B cell (primary cell): ENCODE measurements at regions not wholly inside any gene's neighbourhood (a gene's known extent, or its start where the extent isn't known, plus 50 kb on each side); places are given as distances from the start of the nearest gene placed in this dataset.

Experiments
- ATAC-seq: fragments of 200-7000 bp; cut with Tn5 transposase; one replicate; pipeline ENCODE4 v1.10.0; 2021; ENCODE audit warnings: low read depth, mild to moderate bottlenecking, moderate number of reproducible peaks, moderate library complexity
- CTCF ChIA-PET: fragments of 350-600 bp; sonication (Branson Sonifier 250); formaldehyde crosslinking; loops from one replicate; lab custom pipeline; 2021; ENCODE audit warnings: antibody characterized with exemption, inconsistent platforms; lab: Charles Lee
- POLR2A ChIA-PET: fragments of 350-600 bp; sonication (Branson Sonifier 250); formaldehyde crosslinking; loops from one replicate; lab custom pipeline; 2021; ENCODE audit warnings: antibody characterized with exemption; lab: Charles Lee
- DNase-seq: peaks from one replicate; pipeline ENCODE4 v3.0.0; 2013
- H2AFZ ChIP-seq: 2 replicates; pipeline ENCODE4 v1.6.1; 2012; ENCODE audit warnings: mild to moderate bottlenecking, low read depth, low read length; ENCODE audit not compliant: insufficient read depth, poor library complexity, severe bottlenecking
- H3K27ac ChIP-seq, 2 donors: 1 replicate in 1 of 2; 2 replicates in 1 of 2; pipeline ENCODE4 v1.5.1; 2012 to 2013; ENCODE audit warnings: low read length in 2 of 2, mild to moderate bottlenecking in 2 of 2, moderate library complexity in 1 of 2
- H3K27me3 ChIP-seq, 4 experiments: fragments of 200-600 bp in 1 of 4; sonication (generic) in 1 of 4; replicated peaks in 1 of 4; 1 replicate in 2 of 4; 2 replicates in 2 of 4; pipeline versions ENCODE4 v1.6.1 to v1.7.0; 2013 to 2016; ENCODE audit warnings: low read length in 3 of 4, mild to moderate bottlenecking in 2 of 4, mixed read lengths in 1 of 4, moderate library complexity in 1 of 4; ENCODE audit not compliant: insufficient read depth in 4 of 4, control insufficient read depth in 3 of 4; ENCODE audit errors: control extremely low read depth in 1 of 4
- H3K36me3 ChIP-seq, 2 experiments: replicated peaks in 1 of 2; 1 replicate in 1 of 2; 2 replicates in 1 of 2; pipeline versions ENCODE4 v1.6.1 to v1.7.1; 2013; ENCODE audit warnings: low read length in 1 of 2; ENCODE audit not compliant: insufficient read depth in 2 of 2, control insufficient read depth in 1 of 2; ENCODE audit errors: control extremely low read depth in 1 of 2, extremely low read depth in 1 of 2
- H3K4me1 ChIP-seq, 2 donors: fragments of 200-600 bp in 1 of 2; sonication (generic) in 1 of 2; 1 replicate in 1 of 2; 2 replicates in 1 of 2; pipeline versions ENCODE4 v1.5.1 to v1.6.1; 2013 to 2017; ENCODE audit warnings: low read length in 2 of 2; ENCODE audit not compliant: control insufficient read depth in 2 of 2, insufficient read depth in 2 of 2
- H3K4me2 ChIP-seq: replicated peaks from 2 replicates; pipeline ENCODE3; 2012; ENCODE audit warnings: mild to moderate bottlenecking, low read depth, low read length; ENCODE audit not compliant: poor library complexity, severe bottlenecking
- H3K4me3 ChIP-seq, 5 experiments: fragments of 200-600 bp in 1 of 5; sonication (generic) in 1 of 5; 1 replicate in 3 of 5; 2 replicates in 2 of 5; pipeline versions ENCODE4 v1.5.1 to v1.7.0; 2011 to 2016; ENCODE audit warnings: low read length in 4 of 5, mild to moderate bottlenecking in 4 of 5, low read depth in 2 of 5, control low read depth in 1 of 5, moderate library complexity in 1 of 5; ENCODE audit not compliant: insufficient read depth in 1 of 5; ENCODE audit errors: control extremely low read depth in 1 of 5, extremely low read depth in 1 of 5
- H3K79me2 ChIP-seq: fragments of 200-600 bp; sonication (generic); one replicate; pipeline ENCODE4 v1.6.0; 2016; ENCODE audit warnings: low read length; ENCODE audit not compliant: control insufficient read depth, insufficient read depth
- H3K9ac ChIP-seq: fragments of 200-600 bp; sonication (generic); 2 replicates; pipeline ENCODE4 v1.6.1; 2017; ENCODE audit warnings: mild to moderate bottlenecking, low read length, moderate library complexity
- H3K9me3 ChIP-seq, 3 donors: one replicate each; pipeline versions ENCODE4 v1.6.1 to v1.7.1; 2013; ENCODE audit warnings: low read length in 2 of 3; ENCODE audit not compliant: control insufficient read depth in 2 of 3, insufficient read depth in 1 of 3; ENCODE audit errors: control extremely low read depth in 1 of 3
- H4K20me1 ChIP-seq: 2 replicates; pipeline ENCODE4 v1.6.0; 2012; ENCODE audit warnings: mild to moderate bottlenecking, low read length; ENCODE audit not compliant: insufficient read depth, control insufficient read depth, poor library complexity, severe bottlenecking
- H3K27ac Mint-ChIP-seq: one replicate; pipeline ENCODE4 v1.8.0; 2021; ENCODE audit warnings: mixed read lengths
- H3K27me3 Mint-ChIP-seq: one replicate; pipeline ENCODE4 v1.8.0; 2021; ENCODE audit warnings: mixed read lengths
- H3K4me1 Mint-ChIP-seq: one replicate; pipeline ENCODE4 v1.8.0; 2021; ENCODE audit warnings: mixed read lengths
- H3K4me3 Mint-ChIP-seq: one replicate; pipeline ENCODE4 v1.8.0; 2021; ENCODE audit warnings: mixed read lengths
- H3K9me3 Mint-ChIP-seq: one replicate; pipeline ENCODE4 v1.8.0; 2022; ENCODE audit warnings: mixed read lengths; ENCODE audit not compliant: insufficient read depth
- EZH2 ChIP-seq: IDR thresholded peaks from 2 replicates; pipeline ENCODE4 v1.6.1; 2012; ENCODE audit warnings: borderline replicate concordance, low read depth, mild to moderate bottlenecking, moderate library complexity, low read length; ENCODE audit not compliant: insufficient read depth, poor library complexity, severe bottlenecking
- WGBS: methylation state at CpG from one replicate; pipeline ENCODE4 v1.1.5; 2013; ENCODE audit warnings: missing lambda C conversion rate; ENCODE audit not compliant: insufficient coverage; 5-methylcytosine and 5-hydroxymethylcytosine counted together
- intact Hi-C: fragments of 100-400 bp; cut with micrococcal nuclease; formaldehyde crosslinking; loops from one replicate; pipeline ENCODE4 v1.10.0; 2022
- TF ChIP-seq, protein P1 (sequence below): fragments of 200-600 bp; IDR thresholded peaks from one replicate; pipeline ENCODE4 v1.8.0; 2022; ENCODE audit warnings: antibody characterized with exemption, mild to moderate bottlenecking

DNA sequence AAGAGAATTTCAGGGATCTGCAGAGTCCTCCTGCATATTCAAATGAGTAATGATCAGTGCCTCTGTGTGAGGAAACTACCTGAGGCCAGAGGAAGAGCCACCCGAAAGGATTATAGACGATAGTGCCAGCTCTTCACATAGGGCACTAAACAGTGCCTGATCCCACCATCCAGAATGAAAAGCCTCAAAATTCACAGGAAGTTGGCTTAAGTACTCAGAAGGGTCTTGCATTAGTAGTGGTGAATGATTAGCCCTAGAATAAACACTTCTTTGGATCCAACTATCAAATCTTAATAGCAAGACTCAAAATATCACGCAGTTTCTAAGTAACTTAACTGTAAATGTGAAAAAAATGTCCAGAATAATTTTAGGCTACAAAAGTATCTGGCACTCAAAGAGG is 324.4 kb downstream of the ZNF674 start:
- no peaks in the 10 kb centered on the region for H3K27me3 Mint-ChIP-seq
- Histone ChIP-seq H4K20me1 (no peaks in the 10 kb centered on the region), H3K9me3 (no peaks in the 10 kb centered on the region), H3K4me2 (no peak overlapping the region), H3K9ac (no peak overlapping the region), H3K4me1 (no peaks in the 10 kb centered on the region), H3K27me3 (peaks cover 0 to 4% (median 0%) of the 10 kb centered on the region in 4 experiments), H3K36me3 (no peaks in the 10 kb centered on the region), H2AFZ (no peak overlapping the region), H3K79me2 (no peaks in the 10 kb centered on the region), H3K27ac (no peak overlapping the region), H3K4me3 (no peak overlapping the region)
- no peak for TF ChIP-seq EZH2
- TF ChIP-seq, protein P1, sequence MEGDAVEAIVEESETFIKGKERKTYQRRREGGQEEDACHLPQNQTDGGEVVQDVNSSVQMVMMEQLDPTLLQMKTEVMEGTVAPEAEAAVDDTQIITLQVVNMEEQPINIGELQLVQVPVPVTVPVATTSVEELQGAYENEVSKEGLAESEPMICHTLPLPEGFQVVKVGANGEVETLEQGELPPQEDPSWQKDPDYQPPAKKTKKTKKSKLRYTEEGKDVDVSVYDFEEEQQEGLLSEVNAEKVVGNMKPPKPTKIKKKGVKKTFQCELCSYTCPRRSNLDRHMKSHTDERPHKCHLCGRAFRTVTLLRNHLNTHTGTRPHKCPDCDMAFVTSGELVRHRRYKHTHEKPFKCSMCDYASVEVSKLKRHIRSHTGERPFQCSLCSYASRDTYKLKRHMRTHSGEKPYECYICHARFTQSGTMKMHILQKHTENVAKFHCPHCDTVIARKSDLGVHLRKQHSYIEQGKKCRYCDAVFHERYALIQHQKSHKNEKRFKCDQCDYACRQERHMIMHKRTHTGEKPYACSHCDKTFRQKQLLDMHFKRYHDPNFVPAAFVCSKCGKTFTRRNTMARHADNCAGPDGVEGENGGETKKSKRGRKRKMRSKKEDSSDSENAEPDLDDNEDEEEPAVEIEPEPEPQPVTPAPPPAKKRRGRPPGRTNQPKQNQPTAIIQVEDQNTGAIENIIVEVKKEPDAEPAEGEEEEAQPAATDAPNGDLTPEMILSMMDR: no peak
- no peaks in the 10 kb centered on the region for H3K4me1 Mint-ChIP-seq
- ATAC-seq (no peak), DNase-seq (no peak)
- ChIA-PET POLR2A (no interaction called here), CTCF (no interaction called here)
- no peak overlapping the region for H3K4me3 Mint-ChIP-seq
- intact Hi-C loops: no loop called here
- no CpG with 5 or more reads among the region's 3 CpGs for WGBS
- H3K9me3 Mint-ChIP-seq: no peaks in the 10 kb centered on the region
- H3K27ac Mint-ChIP-seq: no peak overlapping the region

DNA sequence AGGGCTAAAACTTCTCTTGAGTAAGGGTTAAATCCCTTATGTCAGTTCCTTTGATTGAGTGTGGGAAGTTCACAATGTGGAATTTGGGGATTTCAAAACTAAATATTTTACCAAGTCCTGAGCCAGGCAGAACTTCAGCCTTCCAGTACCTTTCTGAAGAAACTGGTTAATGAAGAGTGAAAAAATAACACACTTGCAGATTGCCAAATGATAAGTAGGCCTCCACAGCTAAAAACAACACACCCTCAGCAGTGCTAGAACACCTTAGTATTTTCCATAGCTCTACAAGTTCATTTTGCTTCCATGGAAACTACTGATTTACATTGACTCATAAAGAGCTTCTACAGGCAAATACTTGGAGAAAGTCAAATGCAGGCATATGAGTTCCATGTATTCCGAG is 326.8 kb downstream of the ZNF674 start:
- Mint-ChIP-seq H3K27me3 (no peaks in the 10 kb centered on the region), H3K9me3 (no peaks in the 10 kb centered on the region), H3K27ac (no peak overlapping the region), H3K4me1 (no peaks in the 10 kb centered on the region), H3K4me3 (no peak overlapping the region)
- Histone ChIP-seq H3K27me3 (peaks cover 0 to 4% (median 0%) of the 10 kb centered on the region in 4 experiments), H3K9ac (no peak overlapping the region), H3K36me3 (no peaks in the 10 kb centered on the region), H2AFZ (no peak overlapping the region), H3K4me2 (no peak overlapping the region), H3K4me1 (no peaks in the 10 kb centered on the region), H3K4me3 (no peak overlapping the region), H3K79me2 (no peaks in the 10 kb centered on the region), H3K27ac (no peak overlapping the region), H3K9me3 (no peaks in the 10 kb centered on the region), H4K20me1 (no peaks in the 10 kb centered on the region)
- TF ChIP-seq, protein P1: no peak
- no peak for TF ChIP-seq EZH2
- ChIA-PET CTCF (no interaction called here), POLR2A (no interaction called here)
- DNase-seq (no peak), ATAC-seq (no peak)
- intact Hi-C loops: no loop called here
- 100% methylated on average over 1 of the region's 1 CpG for WGBS
